SK-N-SH (cell line): ENCODE measurements at regions not wholly inside any gene's neighbourhood (a gene's known extent, or its start where the extent isn't known, plus 50 kb on each side); places are given as distances from the start of the nearest gene placed in this dataset.

Experiments
- CTCF ChIA-PET: fragments of 300-600, 350-600 bp; formaldehyde crosslinking; extraction: SDS; loops from one replicate; lab custom pipeline; 2021; lab: Yijun Ruan, JAX
- POLR2A ChIA-PET: fragments of 350-600 bp; sonication (Branson Sonifier 250); formaldehyde crosslinking; extraction: SDS; loops from one replicate; lab custom pipeline; 2020; ENCODE audit warnings: antibody characterized with exemption, inconsistent platforms; lab: Yijun Ruan, JAX
- DNase-seq: peaks from one replicate; pipeline ENCODE4 v3.0.0; 2012
- H2AFZ ChIP-seq: fragments of 200-600 bp; sonication (generic); 2 replicates; pipeline ENCODE4 v1.8.1; 2016; ENCODE audit warnings: antibody characterized with exemption, mild to moderate bottlenecking, low read depth
- H3F3A ChIP-seq: fragments of 200-600 bp; sonication (generic); replicated peaks from 2 replicates; pipeline ENCODE3; 2016; ENCODE audit warnings: antibody characterized with exemption, mild to moderate bottlenecking; ENCODE audit not compliant: insufficient read depth
- H3K27ac ChIP-seq, 2 experiments: fragments of 200-500 bp in 1 of 2; fragments of 200-600 bp in 1 of 2; sonication (Bioruptor generic) in 1 of 2; sonication (generic), shearing (Covaris generic) in 1 of 2; 2 replicates each; pipeline versions ENCODE4 v1.5.1 to v1.6.1; 2014 to 2016; ENCODE audit warnings: low read depth in 2 of 2, inconsistent platforms in 1 of 2, low read length in 1 of 2, mild to moderate bottlenecking in 1 of 2, mixed read lengths in 1 of 2
- H3K27me3 ChIP-seq: fragments of 200-600 bp; sonication (generic), shearing (Covaris generic); 2 replicates; pipeline ENCODE4 v1.6.1; 2016; ENCODE audit warnings: mixed run types; ENCODE audit not compliant: insufficient read depth
- H3K36me3 ChIP-seq, 2 experiments: fragments of 200-500 bp in 1 of 2; fragments of 200-600 bp in 1 of 2; sonication (Bioruptor generic) in 1 of 2; sonication (generic) in 1 of 2; replicated peaks in 1 of 2; 2 replicates each; pipeline versions ENCODE3 to v1.5.1; 2014 to 2016; ENCODE audit warnings: low read length in 1 of 2, mild to moderate bottlenecking in 1 of 2; ENCODE audit not compliant: insufficient read depth in 2 of 2, control insufficient read depth in 1 of 2
- H3K4me1 ChIP-seq, 2 experiments: fragments of 200-500 bp in 1 of 2; fragments of 200-600 bp in 1 of 2; sonication (Bioruptor generic) in 1 of 2; sonication (generic), shearing (Covaris generic) in 1 of 2; 2 replicates each; pipeline versions ENCODE4 v1.5.1 to v1.6.1; 2014 to 2016; ENCODE audit warnings: low read depth in 1 of 2, low read length in 1 of 2, mixed run types in 1 of 2; ENCODE audit not compliant: insufficient read depth in 2 of 2, control insufficient read depth in 1 of 2
- H3K4me2 ChIP-seq: fragments of 200-600 bp; sonication (generic), shearing (Covaris generic); 2 replicates; pipeline ENCODE4 v1.6.1; 2017; ENCODE audit warnings: mixed run types
- H3K4me3 ChIP-seq, 2 experiments: fragments of 200-500 bp in 1 of 2; fragments of 200-600 bp in 1 of 2; sonication (Bioruptor generic) in 1 of 2; sonication (generic), shearing (Covaris generic) in 1 of 2; 2 replicates each; pipeline versions ENCODE4 v1.5.1 to v1.8.1; 2014 to 2016; ENCODE audit warnings: low read depth in 2 of 2, inconsistent platforms in 1 of 2, low read length in 1 of 2, mild to moderate bottlenecking in 1 of 2, mixed read lengths in 1 of 2, moderate library complexity in 1 of 2
- H3K79me2 ChIP-seq: fragments of 200-600 bp; sonication (generic); 2 replicates; pipeline ENCODE4 v1.8.1; 2017; ENCODE audit warnings: mild to moderate bottlenecking; ENCODE audit not compliant: insufficient read depth
- H3K9ac ChIP-seq: fragments of 200-600 bp; sonication (generic); 2 replicates; pipeline ENCODE4 v1.6.1; 2017; ENCODE audit warnings: mixed run types
- H3K9me2 ChIP-seq: fragments of 200-600 bp; sonication (generic); 2 replicates; pipeline ENCODE4 v1.6.1; 2017; ENCODE audit warnings: mixed run types
- H3K9me3 ChIP-seq: fragments of 200-600 bp; sonication (generic); 2 replicates; pipeline ENCODE4 v1.6.1; 2017; ENCODE audit warnings: mixed run types, mild to moderate bottlenecking, moderate library complexity
- H4K20me1 ChIP-seq: fragments of 200-600 bp; sonication (generic); 2 replicates; pipeline ENCODE4 v1.6.1; 2017; ENCODE audit warnings: mild to moderate bottlenecking, mixed run types; ENCODE audit not compliant: insufficient read depth
- CHD2 ChIP-seq: fragments of 150-350 bp; IDR thresholded peaks from 2 replicates; pipeline ENCODE4 v1.6.1; 2018; ENCODE audit warnings: low read length; ENCODE audit not compliant: partially characterized antibody
- CTCF ChIP-seq: fragments of 200-600 bp; sonication (generic); IDR thresholded peaks from 2 replicates; pipeline ENCODE4 v1.6.1; 2017; ENCODE audit warnings: antibody characterized with exemption, mild to moderate bottlenecking, moderate library complexity
- ELF1 ChIP-seq: IDR thresholded peaks from 2 replicates; pipeline ENCODE4 v1.4.0; 2012
- EP300 ChIP-seq, 2 experiments: IDR thresholded peaks; 2 replicates each; pipeline versions ENCODE4 v1.4.0 to v1.6.1; 2012; ENCODE audit warnings: borderline replicate concordance in 1 of 2, low read depth in 1 of 2, low read length in 1 of 2
- EZH2phosphoT487 ChIP-seq: fragments of 200-600 bp; sonication (generic); IDR thresholded peaks from 2 replicates; pipeline ENCODE4 v1.6.1; 2017; ENCODE audit warnings: low read depth, mixed run types, mild to moderate bottlenecking, antibody characterized with exemption, moderate library complexity, borderline replicate concordance
- FOSL2 ChIP-seq: IDR thresholded peaks from 2 replicates; pipeline ENCODE4 v1.4.0; 2012; ENCODE audit warnings: low read depth, mild to moderate bottlenecking, moderate library complexity, borderline replicate concordance
- JUND ChIP-seq: IDR thresholded peaks from 2 replicates; pipeline ENCODE4 v1.4.0; 2012
- NFIC ChIP-seq: IDR thresholded peaks from 2 replicates; pipeline ENCODE4 v1.4.0; 2012; ENCODE audit warnings: borderline replicate concordance
- POLR2AphosphoS5 ChIP-seq: IDR thresholded peaks from 2 replicates; pipeline ENCODE4 v1.6.1; 2012; ENCODE audit warnings: low read depth, low read length
- RAD21 ChIP-seq: IDR thresholded peaks from 2 replicates; pipeline ENCODE4 v1.6.1; 2012; ENCODE audit warnings: mild to moderate bottlenecking, low read length
- RCOR1 ChIP-seq: fragments of 150-350 bp; IDR thresholded peaks from 2 replicates; pipeline ENCODE4 v1.6.1; 2017; ENCODE audit warnings: antibody characterized with exemption, low read length
- RFX5 ChIP-seq: IDR thresholded peaks from 2 replicates; pipeline ENCODE4 v1.6.1; 2012; ENCODE audit warnings: mild to moderate bottlenecking, improper control_type of control experiment, low read length
- RXRA ChIP-seq: IDR thresholded peaks from 2 replicates; pipeline ENCODE4 v1.4.0; 2012; ENCODE audit warnings: low read depth, mild to moderate bottlenecking, borderline replicate concordance
- SIN3A ChIP-seq: IDR thresholded peaks from 2 replicates; pipeline ENCODE4 v1.6.1; 2012; ENCODE audit warnings: low read depth, mild to moderate bottlenecking, low read length, moderate library complexity, borderline replicate concordance
- TAF1 ChIP-seq: IDR thresholded peaks from 2 replicates; pipeline ENCODE4 v1.6.1; 2012; ENCODE audit warnings: low read depth, mild to moderate bottlenecking, low read length, moderate library complexity, borderline replicate concordance
- TCF12 ChIP-seq: IDR thresholded peaks from 2 replicates; pipeline ENCODE4 v1.4.0; 2012
- USF2 ChIP-seq: fragments of 150-350 bp; IDR thresholded peaks from 2 replicates; pipeline ENCODE4 v1.6.1; 2017; ENCODE audit warnings: antibody characterized with exemption, low read length, low read depth, borderline replicate concordance
- YY1 ChIP-seq: IDR thresholded peaks from 2 replicates; pipeline ENCODE4 v1.4.0; 2012; ENCODE audit warnings: low read depth, mild to moderate bottlenecking
- ZBTB33 ChIP-seq: IDR thresholded peaks from 2 replicates; pipeline ENCODE4 v1.4.0; 2012; ENCODE audit warnings: low read depth, borderline replicate concordance
- WGBS: methylation state at CpG from one replicate; pipeline ENCODE4 v1.1.6; 2017; ENCODE audit warnings: low lambda C conversion rate; 5-methylcytosine and 5-hydroxymethylcytosine counted together
- TF ChIP-seq, protein P1 (sequence below): IDR thresholded peaks from 2 replicates; pipeline ENCODE4 v1.4.0; 2012; ENCODE audit warnings: low read depth
- TF ChIP-seq, protein P2 (sequence below): IDR thresholded peaks from 2 replicates; pipeline ENCODE4 v1.4.0; 2012; ENCODE audit warnings: low read depth, borderline replicate concordance

GRCh38 chr6:126535138-126535537, 195.2 kb downstream of the CENPW start:
- H3K9me3 ChIP-seq, result no peaks in the 10 kb centered on the region
- no peaks in the 10 kb centered on the region for H3K79me2 ChIP-seq
- no peaks in the 10 kb centered on the region for H3K27me3 ChIP-seq
- H3K4me2 ChIP-seq, result no peak overlapping the region
- H3K4me3 ChIP-seq, result no peak overlapping the region
- no peaks in the 10 kb centered on the region for H3K9me2 ChIP-seq
- CTCF ChIA-PET, result no interaction called here
- WGBS, result 48% methylated on average over 3 of the region's 3 CpGs
- H3K27ac ChIP-seq, result no peak overlapping the region
- no peaks in the 10 kb centered on the region for H3K4me1 ChIP-seq
- H3K9ac ChIP-seq, result no peak overlapping the region
- POLR2A ChIA-PET, result no interaction called here
- TF ChIP-seq ZBTB33, result no peak
- TF ChIP-seq TAF1, result no peak
- TF ChIP-seq, protein P1, sequence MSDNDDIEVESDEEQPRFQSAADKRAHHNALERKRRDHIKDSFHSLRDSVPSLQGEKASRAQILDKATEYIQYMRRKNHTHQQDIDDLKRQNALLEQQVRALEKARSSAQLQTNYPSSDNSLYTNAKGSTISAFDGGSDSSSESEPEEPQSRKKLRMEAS, result no peak
- TF ChIP-seq YY1, result no peak
- no peak for TF ChIP-seq EZH2phosphoT487
- no peak for TF ChIP-seq FOSL2
- TF ChIP-seq ELF1, result no peak
- no peak for TF ChIP-seq RFX5
- no peak for DNase-seq
- H3K36me3 ChIP-seq, result no peaks in the 10 kb centered on the region
- no peaks in the 10 kb centered on the region for H3F3A ChIP-seq
- H4K20me1 ChIP-seq, result no peaks in the 10 kb centered on the region
- no peak overlapping the region for H2AFZ ChIP-seq

- Histone ChIP-seq H3K27ac (no peak overlapping the region), H3K27me3 (no peaks in the 10 kb centered on the region), H3K4me2 (no peak overlapping the region), H4K20me1 (no peaks in the 10 kb centered on the region), H3K79me2 (no peaks in the 10 kb centered on the region), H3K36me3 (no peaks in the 10 kb centered on the region), H3F3A (no peaks in the 10 kb centered on the region), H3K9ac (no peak overlapping the region), H2AFZ (no peak overlapping the region), H3K9me3 (no peaks in the 10 kb centered on the region), H3K4me3 (no peak overlapping the region), H3K4me1 (no peaks in the 10 kb centered on the region), H3K9me2 (no peaks in the 10 kb centered on the region)
- CTCF ChIA-PET, result no interaction called here
- 68% methylated on average over 3 of the region's 3 CpGs for WGBS
- POLR2A ChIA-PET, result no interaction called here
- no peak for DNase-seq
- TF ChIP-seq NFIC (no peak), CHD2 (no peak), CTCF (no peak), POLR2AphosphoS5 (no peak), TAF1 (no peak), TCF12 (no peak), RCOR1 (no peak), RAD21 (no peak), JUND (no peak), SIN3A (no peak), EP300 (IDR thresholded peaks at IDR 0.05; ENCODE audit: borderline replicate concordance in 1 of 2, low read depth in 1 of 2, low read length in 1 of 2) (no peak), USF2 (no peak), RXRA (no peak)
- TF ChIP-seq, protein P2, sequence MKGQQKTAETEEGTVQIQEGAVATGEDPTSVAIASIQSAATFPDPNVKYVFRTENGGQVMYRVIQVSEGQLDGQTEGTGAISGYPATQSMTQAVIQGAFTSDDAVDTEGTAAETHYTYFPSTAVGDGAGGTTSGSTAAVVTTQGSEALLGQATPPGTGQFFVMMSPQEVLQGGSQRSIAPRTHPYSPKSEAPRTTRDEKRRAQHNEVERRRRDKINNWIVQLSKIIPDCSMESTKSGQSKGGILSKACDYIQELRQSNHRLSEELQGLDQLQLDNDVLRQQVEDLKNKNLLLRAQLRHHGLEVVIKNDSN, result no peak
Measured at GRCh38 chr6:126535595-126535994, 195.7 kb downstream of the CENPW start.
